ENCODE measurements at regions not wholly inside any gene's neighbourhood (a gene's known extent, or its start where the extent isn't known, plus 50 kb on each side); places are given as distances from the start of the nearest gene placed in this dataset.

DNA sequence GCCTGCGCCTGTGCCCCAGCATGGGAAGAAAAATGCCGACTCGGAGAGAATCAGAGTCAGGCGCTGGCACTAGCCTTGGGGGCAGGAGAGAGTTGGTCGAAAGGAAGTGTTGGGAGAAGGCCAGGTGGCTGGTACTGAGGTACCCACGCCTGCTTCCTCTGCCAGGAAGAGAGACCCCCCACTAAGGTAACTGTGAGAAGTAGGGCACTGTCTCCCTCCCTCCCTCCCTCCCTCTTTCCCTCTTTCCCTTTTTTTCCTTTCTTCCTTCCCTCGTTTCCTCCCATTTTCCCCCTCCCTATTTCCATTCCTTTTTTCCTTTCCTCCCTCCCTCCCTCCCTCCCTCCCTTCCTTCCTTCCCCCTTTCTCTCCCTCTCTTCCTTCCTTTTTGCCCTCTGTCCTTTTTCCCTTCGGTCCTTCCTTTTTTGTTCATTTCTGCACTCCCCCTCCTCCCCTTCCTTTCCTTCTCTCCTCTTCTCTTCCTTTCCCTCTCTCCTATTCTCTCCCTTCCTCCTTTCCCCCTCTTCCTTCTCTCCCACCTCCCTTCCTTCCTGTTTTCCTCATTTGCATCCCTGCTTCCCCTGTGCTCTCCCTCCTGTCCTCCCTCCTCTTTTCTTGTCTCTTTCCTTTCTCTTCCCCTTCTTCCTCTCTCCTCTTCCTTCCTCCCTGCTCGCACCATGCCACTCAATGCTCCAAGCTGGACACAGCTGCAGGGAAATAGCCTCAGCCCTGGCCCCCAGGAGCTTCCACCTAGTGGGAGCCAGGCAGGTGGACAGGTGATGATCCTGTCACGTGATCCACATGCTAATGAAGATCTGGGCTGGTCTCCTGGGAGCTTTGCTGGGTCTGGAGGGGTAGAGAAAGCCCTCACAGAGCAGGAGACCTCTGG lies 148.0 kb downstream of the DHX35 start:
- DNase-seq (ENCODE audit: low read depth in 3 of 3), result no peak

DNA sequence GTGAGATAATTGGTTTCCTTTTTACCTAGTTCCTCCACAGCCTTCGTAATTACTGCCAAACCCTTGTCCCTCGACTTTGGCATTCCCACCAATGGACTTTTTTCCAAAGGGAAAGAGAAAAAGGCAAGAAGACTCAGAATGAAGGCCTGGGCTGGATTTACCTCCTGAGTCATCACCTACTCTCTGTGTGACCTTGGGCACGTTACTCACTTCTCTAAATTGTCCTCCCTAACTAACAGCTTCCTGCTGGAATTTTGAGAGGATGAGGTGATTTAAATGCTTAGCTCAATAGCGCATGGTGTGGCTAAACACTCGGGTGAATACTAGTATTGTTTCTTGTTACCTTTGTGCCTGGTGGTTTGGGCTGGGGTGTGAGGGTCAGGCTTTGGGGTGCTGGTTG lies 146.6 kb downstream of the DHX35 start:
- no peak for DNase-seq (ENCODE audit: low read depth in 3 of 3)

DNA sequence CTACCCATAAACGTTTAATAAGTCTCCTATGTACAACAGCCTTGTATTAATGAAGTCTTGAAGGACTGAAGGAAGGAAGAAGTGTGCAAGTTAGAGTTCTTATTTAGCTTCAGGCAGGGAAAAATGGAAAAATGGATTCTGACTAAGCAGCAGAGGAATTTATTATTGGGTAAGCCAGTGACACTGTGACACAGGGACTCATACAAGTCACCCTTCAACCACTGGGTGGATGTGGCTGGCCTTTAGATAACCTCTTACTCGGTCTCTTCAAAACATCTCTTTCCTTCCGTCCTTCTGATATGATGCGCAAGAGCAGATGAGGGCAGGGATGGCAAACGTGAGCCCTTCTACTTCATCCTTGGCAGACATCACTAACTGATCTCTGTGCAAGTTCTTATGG lies 145.6 kb downstream of the DHX35 start:
- DNase-seq (ENCODE audit: low read depth in 3 of 3), result no peak

DNA sequence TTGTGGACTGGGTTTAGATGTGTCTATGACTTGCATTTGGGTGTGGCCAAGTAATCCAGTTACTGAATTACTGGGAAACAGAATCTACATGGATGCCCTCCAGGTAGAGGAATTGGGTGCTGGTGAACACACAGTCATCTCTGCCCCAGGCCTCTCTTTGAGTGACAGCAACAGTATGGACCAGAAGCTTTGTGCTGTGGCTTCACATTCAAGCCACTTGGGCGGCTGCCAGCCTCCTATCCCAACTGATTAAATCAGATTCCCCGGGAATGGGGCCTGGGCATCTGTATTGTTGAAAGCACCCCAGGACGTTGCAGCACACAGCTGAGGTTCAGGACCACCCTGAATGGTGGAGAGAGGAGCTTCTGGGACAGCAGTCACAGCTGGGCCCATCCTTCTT lies 144.6 kb downstream of the DHX35 start:
- DNase-seq (ENCODE audit: low read depth in 3 of 3), result no peak

DNA sequence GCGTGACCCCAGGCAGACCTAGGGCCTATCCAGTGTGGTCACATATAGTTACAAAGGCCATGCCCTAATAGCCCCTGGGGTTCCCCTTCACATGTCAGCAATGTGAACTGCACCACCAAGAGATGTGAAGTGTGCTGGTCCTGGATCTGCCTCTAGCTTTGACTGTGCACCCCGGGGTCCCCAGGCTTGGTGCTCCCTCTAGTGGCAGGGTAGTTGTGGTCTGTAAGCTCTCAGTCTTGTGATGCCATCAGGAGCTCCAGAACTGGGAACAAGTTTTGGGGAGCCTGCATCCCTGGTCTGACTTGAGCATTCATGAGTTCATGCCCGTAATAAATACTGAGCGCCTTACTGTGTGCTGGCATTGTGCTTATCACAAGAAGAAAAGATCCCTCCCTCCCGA lies 143.4 kb downstream of the DHX35 start:
- no peak for DNase-seq (ENCODE audit: low read depth in 3 of 3)

DNA sequence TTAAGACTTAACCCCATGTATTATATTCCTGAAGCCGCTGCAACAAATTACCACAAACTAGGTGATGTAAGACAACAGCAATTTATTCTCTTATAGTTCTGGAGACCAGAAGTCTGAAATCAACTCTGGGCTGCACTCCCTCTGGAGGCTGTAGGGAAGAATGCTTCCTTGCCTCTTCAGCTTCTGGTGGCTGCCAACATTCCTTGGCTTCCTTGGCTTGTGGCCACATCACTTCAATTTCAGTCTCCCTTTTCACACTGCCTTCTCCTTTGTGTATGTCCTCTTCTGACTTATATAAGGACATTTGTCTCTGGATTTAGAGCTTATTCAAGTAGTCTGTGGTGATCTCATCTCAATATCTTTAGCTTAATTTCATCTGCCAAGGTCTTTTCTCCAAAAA lies 141.6 kb downstream of the DHX35 start:
- DNase-seq (ENCODE audit: low read depth in 3 of 3), result no peak

DNA sequence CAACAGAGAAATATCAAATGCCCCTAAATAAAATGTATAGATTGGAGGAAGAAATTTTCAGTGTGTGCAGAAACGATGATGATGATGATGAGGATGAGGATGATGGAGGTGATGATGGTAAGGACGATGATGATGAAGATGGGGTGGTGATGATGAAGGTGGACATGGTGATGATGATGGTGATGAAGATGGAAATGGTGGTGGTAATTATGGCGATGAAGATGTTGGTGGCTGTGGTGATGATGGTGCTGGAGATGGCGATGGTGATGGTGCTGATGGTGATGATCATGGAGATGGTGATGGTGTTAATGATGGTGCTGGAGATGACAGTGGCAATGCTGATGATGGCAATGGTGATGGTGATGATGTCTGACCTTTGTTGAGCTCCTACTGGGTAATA lies 141.2 kb downstream of the DHX35 start:
- no peak for DNase-seq (ENCODE audit: low read depth in 3 of 3)

DNA sequence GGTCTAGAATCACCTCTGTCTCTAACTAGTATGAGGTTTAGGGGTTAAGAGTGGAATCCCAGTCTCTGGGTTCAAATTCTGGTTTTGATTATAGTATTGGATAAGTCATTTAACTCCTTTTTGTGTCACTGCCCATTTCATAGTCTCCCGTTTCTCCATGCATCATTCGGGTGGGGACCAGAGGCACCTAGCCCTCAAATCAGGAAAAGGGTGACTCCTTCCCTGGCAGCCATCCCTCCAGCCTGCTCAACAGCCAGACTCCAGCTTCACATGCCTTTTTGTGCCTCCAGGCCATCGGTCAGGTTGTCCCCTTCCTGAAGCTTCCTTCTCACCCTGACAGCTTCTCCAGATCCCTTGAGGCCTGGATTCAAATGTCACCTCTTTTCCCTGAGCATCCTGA lies 139.8 kb downstream of the DHX35 start:
- DNase-seq (ENCODE audit: low read depth in 3 of 3), result no peak

DNA sequence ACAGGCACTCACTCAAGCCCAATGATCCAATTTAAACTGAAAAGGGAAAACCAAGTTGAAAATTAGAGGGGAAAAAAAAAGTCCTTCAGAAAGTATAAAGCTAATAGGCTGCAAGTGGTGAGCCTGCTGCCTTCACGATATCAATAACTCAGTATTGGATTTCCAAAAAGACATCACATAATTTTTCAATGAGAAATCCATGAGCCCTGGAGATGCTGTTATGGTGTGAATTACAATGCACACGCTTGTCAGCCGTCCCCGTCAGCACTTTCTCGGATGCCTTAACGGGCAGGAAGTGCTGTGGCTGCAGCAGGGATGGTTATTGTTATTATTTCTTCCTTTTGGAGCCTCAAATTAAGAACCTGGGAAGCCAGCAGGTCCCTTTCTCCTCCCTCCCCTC lies 138.5 kb downstream of the DHX35 start:
- DNase-seq (ENCODE audit: low read depth in 3 of 3), result no peak

DNA sequence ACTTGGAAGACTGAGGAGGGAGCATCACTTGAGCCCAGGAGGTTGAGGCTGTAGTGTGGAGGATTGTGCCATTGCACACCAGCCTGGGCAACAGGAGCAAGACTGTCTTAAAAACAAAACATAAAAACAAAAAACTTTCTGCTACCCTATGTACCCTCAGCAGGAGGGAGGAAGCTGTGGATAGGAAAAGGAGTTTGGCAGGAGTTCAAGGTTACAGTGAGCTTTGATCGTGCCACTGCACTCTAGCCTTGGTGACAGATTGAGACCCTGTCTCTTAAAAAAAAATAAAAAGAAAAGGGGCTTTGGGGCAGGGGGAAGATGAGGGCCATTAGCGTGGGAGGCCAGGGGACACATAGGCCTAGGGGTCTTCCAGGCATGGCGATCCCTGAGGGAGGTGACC lies 135.7 kb downstream of the DHX35 start:
- DNase-seq (ENCODE audit: low read depth in 3 of 3), result no peak

DNA sequence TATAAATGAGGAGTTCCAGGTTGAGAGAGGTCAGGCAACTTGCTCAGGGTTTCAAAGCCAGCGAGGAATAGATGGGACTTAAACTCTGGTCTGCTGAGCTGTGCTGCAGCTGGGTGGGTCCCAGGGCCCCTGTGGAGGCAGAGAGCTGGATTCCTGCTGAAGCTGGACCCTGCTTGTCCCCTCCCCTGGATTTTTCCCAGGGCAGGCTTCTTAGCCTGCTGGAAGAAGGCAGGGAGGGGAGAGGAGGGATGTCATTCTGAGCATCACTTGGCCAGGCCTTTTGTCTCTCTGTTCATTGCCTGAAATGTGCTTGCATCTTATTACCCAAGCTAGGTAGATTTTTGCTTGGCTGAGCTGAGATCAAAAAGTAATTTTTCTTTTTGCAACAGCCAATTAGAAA lies 133.7 kb downstream of the DHX35 start:
- DNase-seq (ENCODE audit: low read depth in 3 of 3), result no peak

DNA sequence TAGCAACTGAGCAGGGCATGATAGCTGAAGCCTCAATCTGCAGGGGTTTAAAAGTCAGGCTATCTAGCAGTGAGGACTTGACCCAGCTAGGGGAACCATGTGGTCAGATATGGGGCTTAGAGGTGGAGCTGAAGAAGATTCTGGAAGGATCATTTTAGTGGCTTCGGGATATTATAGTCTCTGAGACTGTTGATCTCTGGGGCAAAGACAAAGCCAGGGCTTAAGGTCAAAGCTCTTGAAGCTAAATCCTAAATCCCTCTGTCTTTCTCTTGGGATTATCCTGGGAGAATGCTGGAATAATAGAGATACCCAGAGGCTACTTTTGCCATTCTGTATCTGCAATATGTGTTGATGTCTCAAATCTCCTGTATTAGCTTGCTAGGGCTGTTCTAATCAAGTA lies 132.2 kb downstream of the DHX35 start:
- no peak for DNase-seq (ENCODE audit: low read depth in 3 of 3)

DNA sequence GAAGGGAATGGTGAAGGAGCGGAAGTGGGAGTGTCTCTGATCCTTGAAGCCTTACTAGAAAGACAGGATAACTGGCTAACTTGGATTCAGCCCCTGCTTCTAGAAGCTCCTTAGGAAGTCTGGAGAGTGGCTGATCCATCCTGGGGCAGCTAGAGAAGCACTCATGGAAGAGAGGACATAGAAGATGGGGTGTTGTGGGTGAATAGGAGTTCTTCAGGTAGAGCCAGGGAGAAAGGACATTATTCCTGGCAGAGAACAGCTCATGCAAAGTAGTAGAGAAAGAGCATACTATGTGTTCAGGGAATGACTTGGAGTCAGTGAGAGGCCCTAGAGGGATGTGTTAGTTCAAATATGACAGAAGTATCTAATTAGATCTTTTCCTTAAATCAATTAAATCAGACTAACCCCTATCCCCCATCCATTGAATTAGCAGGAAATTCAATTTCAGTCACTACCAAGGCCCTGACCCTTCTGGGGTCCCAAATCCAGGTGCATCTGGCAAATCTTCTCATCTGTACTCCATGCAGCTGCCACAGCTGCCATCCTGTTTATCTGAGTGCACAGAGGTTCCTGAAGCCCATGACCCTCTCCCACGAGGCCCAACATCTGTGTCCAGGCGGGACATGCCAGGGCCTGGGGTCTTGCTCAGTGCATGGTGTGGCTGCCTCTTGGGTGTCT lies 130.7 kb downstream of the DHX35 start:
- DNase-seq (ENCODE audit: low read depth in 3 of 3), result no peak

DNA sequence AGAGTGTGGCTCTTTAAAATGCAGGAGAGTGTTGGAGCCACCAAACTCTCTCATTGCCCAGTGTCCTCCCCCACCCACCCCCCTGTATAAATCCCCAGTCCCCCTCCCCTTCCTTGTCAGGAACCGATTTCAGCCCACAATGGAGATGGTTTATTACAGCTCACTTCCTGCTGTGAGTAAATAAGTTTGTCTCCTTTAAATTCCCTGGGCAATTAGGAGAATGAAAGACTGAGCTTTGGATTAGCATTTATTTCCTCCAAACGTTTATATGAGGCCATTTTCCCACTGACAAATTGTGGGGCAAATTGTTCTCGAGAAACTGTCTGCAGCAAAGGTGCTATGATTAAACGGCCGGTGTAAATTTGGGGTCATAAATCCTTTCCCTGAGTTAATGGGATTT lies 128.8 kb downstream of the DHX35 start:
- DNase-seq (ENCODE audit: low read depth in 3 of 3), result no peak

DNA sequence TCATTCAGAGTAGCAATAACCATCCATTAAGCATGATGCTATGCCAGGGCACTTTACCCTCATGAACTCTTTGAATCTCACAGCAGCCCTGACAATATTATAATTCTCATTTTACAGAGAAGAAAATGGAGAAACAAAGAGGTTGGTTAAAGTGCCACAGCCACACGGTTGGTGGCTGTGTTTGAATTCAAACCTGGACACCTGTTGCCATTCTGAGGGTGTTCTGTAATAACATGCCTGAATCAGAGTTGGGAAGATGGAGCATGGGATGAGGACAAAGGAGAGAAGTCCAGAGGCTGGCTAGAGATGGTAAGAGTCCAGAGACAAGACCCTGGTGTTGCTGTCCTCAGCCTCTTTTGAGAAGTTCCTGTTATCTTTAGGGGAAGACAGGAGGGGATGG lies 127.7 kb downstream of the DHX35 start:
- DNase-seq (ENCODE audit: low read depth in 3 of 3), result no peak

All from stimulated activated CD4-positive, alpha-beta T cell treated with anti-CD3 and anti-CD28 coated beads, TNF-alpha, amount 100 ng/mL, for 24 hours (primary cell).